SK-N-SH (cell line): ENCODE measurements at regions not wholly inside any gene's neighbourhood (a gene's known extent, or its start where the extent isn't known, plus 50 kb on each side); places are given as distances from the start of the nearest gene placed in this dataset.

ENCODE experiments used
- CTCF ChIA-PET: fragments of 300-600, 350-600 bp; formaldehyde crosslinking; extraction: SDS; loops from one replicate; lab custom pipeline; 2021; lab: Yijun Ruan, JAX
- POLR2A ChIA-PET: fragments of 350-600 bp; sonication (Branson Sonifier 250); formaldehyde crosslinking; extraction: SDS; loops from one replicate; lab custom pipeline; 2020; ENCODE audit warnings: antibody characterized with exemption, inconsistent platforms; lab: Yijun Ruan, JAX
- DNase-seq: peaks from one replicate; pipeline ENCODE4 v3.0.0; 2012
- H2AFZ ChIP-seq: fragments of 200-600 bp; sonication (generic); 2 replicates; pipeline ENCODE4 v1.8.1; 2016; ENCODE audit warnings: antibody characterized with exemption, mild to moderate bottlenecking, low read depth
- H3F3A ChIP-seq: fragments of 200-600 bp; sonication (generic); replicated peaks from 2 replicates; pipeline ENCODE3; 2016; ENCODE audit warnings: antibody characterized with exemption, mild to moderate bottlenecking; ENCODE audit not compliant: insufficient read depth
- H3K27ac ChIP-seq, 2 experiments: fragments of 200-500 bp in 1 of 2; fragments of 200-600 bp in 1 of 2; sonication (Bioruptor generic) in 1 of 2; sonication (generic), shearing (Covaris generic) in 1 of 2; 2 replicates each; pipeline versions ENCODE4 v1.5.1 to v1.6.1; 2014 to 2016; ENCODE audit warnings: low read depth in 2 of 2, inconsistent platforms in 1 of 2, low read length in 1 of 2, mild to moderate bottlenecking in 1 of 2, mixed read lengths in 1 of 2
- H3K27me3 ChIP-seq: fragments of 200-600 bp; sonication (generic), shearing (Covaris generic); 2 replicates; pipeline ENCODE4 v1.6.1; 2016; ENCODE audit warnings: mixed run types; ENCODE audit not compliant: insufficient read depth
- H3K36me3 ChIP-seq, 2 experiments: fragments of 200-500 bp in 1 of 2; fragments of 200-600 bp in 1 of 2; sonication (Bioruptor generic) in 1 of 2; sonication (generic) in 1 of 2; replicated peaks in 1 of 2; 2 replicates each; pipeline versions ENCODE3 to v1.5.1; 2014 to 2016; ENCODE audit warnings: low read length in 1 of 2, mild to moderate bottlenecking in 1 of 2; ENCODE audit not compliant: insufficient read depth in 2 of 2, control insufficient read depth in 1 of 2
- H3K4me1 ChIP-seq, 2 experiments: fragments of 200-500 bp in 1 of 2; fragments of 200-600 bp in 1 of 2; sonication (Bioruptor generic) in 1 of 2; sonication (generic), shearing (Covaris generic) in 1 of 2; 2 replicates each; pipeline versions ENCODE4 v1.5.1 to v1.6.1; 2014 to 2016; ENCODE audit warnings: low read depth in 1 of 2, low read length in 1 of 2, mixed run types in 1 of 2; ENCODE audit not compliant: insufficient read depth in 2 of 2, control insufficient read depth in 1 of 2
- H3K4me2 ChIP-seq: fragments of 200-600 bp; sonication (generic), shearing (Covaris generic); 2 replicates; pipeline ENCODE4 v1.6.1; 2017; ENCODE audit warnings: mixed run types
- H3K4me3 ChIP-seq, 2 experiments: fragments of 200-500 bp in 1 of 2; fragments of 200-600 bp in 1 of 2; sonication (Bioruptor generic) in 1 of 2; sonication (generic), shearing (Covaris generic) in 1 of 2; 2 replicates each; pipeline versions ENCODE4 v1.5.1 to v1.8.1; 2014 to 2016; ENCODE audit warnings: low read depth in 2 of 2, inconsistent platforms in 1 of 2, low read length in 1 of 2, mild to moderate bottlenecking in 1 of 2, mixed read lengths in 1 of 2, moderate library complexity in 1 of 2
- H3K79me2 ChIP-seq: fragments of 200-600 bp; sonication (generic); 2 replicates; pipeline ENCODE4 v1.8.1; 2017; ENCODE audit warnings: mild to moderate bottlenecking; ENCODE audit not compliant: insufficient read depth
- H3K9ac ChIP-seq: fragments of 200-600 bp; sonication (generic); 2 replicates; pipeline ENCODE4 v1.6.1; 2017; ENCODE audit warnings: mixed run types
- H3K9me2 ChIP-seq: fragments of 200-600 bp; sonication (generic); 2 replicates; pipeline ENCODE4 v1.6.1; 2017; ENCODE audit warnings: mixed run types
- H3K9me3 ChIP-seq: fragments of 200-600 bp; sonication (generic); 2 replicates; pipeline ENCODE4 v1.6.1; 2017; ENCODE audit warnings: mixed run types, mild to moderate bottlenecking, moderate library complexity
- H4K20me1 ChIP-seq: fragments of 200-600 bp; sonication (generic); 2 replicates; pipeline ENCODE4 v1.6.1; 2017; ENCODE audit warnings: mild to moderate bottlenecking, mixed run types; ENCODE audit not compliant: insufficient read depth
- GABPA ChIP-seq: IDR thresholded peaks from 2 replicates; pipeline ENCODE4 v1.4.0; 2012; ENCODE audit warnings: low read depth, mild to moderate bottlenecking
- RAD21 ChIP-seq: IDR thresholded peaks from 2 replicates; pipeline ENCODE4 v1.6.1; 2012; ENCODE audit warnings: mild to moderate bottlenecking, low read length
- SIN3A ChIP-seq: IDR thresholded peaks from 2 replicates; pipeline ENCODE4 v1.6.1; 2012; ENCODE audit warnings: low read depth, mild to moderate bottlenecking, low read length, moderate library complexity, borderline replicate concordance
- TAF1 ChIP-seq: IDR thresholded peaks from 2 replicates; pipeline ENCODE4 v1.6.1; 2012; ENCODE audit warnings: low read depth, mild to moderate bottlenecking, low read length, moderate library complexity, borderline replicate concordance
- WGBS: methylation state at CpG from one replicate; pipeline ENCODE4 v1.1.6; 2017; ENCODE audit warnings: low lambda C conversion rate; 5-methylcytosine and 5-hydroxymethylcytosine counted together
- TF ChIP-seq, protein P1 (sequence below): IDR thresholded peaks from 2 replicates; pipeline ENCODE4; 2012
- TF ChIP-seq, protein P2 (sequence below): fragments of 150-350 bp; IDR thresholded peaks from 2 replicates; pipeline ENCODE4 v1.6.1; 2016; ENCODE audit warnings: mild to moderate bottlenecking, low read depth, low read length
- TF ChIP-seq, protein P3 (sequence below): fragments of 200-600 bp; sonication (generic); IDR thresholded peaks from 2 replicates; pipeline ENCODE4 v1.6.1; 2017; ENCODE audit warnings: antibody characterized with exemption, mild to moderate bottlenecking, moderate library complexity
- TF ChIP-seq, protein P4 (sequence below): IDR thresholded peaks from 2 replicates; pipeline ENCODE4 v1.6.1; 2012; ENCODE audit warnings: mild to moderate bottlenecking, low read depth, low read length, moderate library complexity

DNA sequence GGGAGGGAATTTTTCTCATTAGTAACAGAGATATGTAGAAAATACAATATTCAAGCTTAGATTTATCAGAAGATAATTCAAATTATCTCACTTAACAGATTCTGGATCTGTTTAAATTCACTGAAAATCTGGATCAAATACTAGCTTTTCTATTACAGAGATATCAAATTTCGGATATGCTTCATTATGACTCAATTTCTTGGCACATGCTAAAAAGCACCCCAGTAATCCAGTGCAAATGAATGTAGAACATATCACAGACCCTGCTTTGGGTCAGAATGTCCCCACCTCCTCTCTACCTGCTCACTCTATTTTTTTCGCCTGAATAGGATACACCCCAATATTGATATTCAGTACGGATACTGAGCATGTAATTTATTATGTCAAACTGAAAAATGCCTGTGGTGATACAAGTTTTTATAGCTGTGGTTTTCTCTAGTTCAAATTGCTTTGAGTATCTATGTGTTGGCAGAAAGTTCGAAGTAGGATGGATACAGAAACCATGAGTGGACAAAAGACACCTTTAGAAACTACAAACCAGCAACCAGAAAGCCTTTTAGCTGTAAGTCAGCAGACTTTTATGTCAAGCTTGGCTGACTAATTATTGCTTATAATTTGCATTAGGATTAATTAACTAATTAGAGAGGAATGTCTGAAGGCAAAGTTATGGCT, 290.0 kb downstream of the TFAP2B start:
- CTCF ChIA-PET, result no interaction called here
- DNase-seq, result no peak
- Histone ChIP-seq H3K27me3 (no peaks in the 10 kb centered on the region), H3K4me2 (no peak overlapping the region), H3K4me1 (no peaks in the 10 kb centered on the region), H3K79me2 (no peaks in the 10 kb centered on the region), H3F3A (no peaks in the 10 kb centered on the region), H3K9me3 (no peaks in the 10 kb centered on the region), H4K20me1 (no peaks in the 10 kb centered on the region), H3K36me3 (no peaks in the 10 kb centered on the region), H3K9ac (no peak overlapping the region), H3K4me3 (no peak overlapping the region), H3K9me2 (no peaks in the 10 kb centered on the region), H2AFZ (no peak overlapping the region), H3K27ac (no peak overlapping the region)
- TF ChIP-seq, protein P1, sequence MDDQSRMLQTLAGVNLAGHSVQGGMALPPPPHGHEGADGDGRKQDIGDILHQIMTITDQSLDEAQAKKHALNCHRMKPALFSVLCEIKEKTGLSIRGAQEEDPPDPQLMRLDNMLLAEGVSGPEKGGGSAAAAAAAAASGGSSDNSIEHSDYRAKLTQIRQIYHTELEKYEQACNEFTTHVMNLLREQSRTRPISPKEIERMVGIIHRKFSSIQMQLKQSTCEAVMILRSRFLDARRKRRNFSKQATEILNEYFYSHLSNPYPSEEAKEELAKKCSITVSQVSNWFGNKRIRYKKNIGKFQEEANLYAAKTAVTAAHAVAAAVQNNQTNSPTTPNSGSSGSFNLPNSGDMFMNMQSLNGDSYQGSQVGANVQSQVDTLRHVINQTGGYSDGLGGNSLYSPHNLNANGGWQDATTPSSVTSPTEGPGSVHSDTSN, result no peak
- no peak for TF ChIP-seq TAF1
- no peak for TF ChIP-seq RAD21
- no peak for TF ChIP-seq SIN3A
- 37% methylated on average over 4 of the region's 4 CpGs for WGBS
- POLR2A ChIA-PET, result no interaction called here

DNA sequence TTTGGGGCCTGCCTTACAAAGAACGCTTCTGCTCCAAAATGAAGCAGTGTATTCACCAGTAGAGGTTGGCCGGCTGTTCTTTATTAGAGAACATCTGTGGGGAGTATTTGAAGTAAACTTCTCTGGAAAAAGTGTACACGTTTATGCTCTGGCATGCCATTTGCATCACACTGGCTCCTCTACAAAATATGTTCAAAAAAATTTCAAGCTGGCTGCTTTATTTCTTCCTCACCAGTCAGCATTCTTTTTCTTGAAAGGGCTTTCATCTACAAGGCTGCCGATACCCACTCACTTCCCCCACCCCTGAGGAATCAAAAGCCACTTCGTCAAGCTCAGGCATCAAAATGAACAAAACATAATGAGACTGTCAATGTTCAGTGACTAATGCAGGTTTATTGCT, 294.1 kb downstream of the TFAP2B start:
- DNase-seq, result no peak
- WGBS, result 38% methylated on average over 5 of the region's 5 CpGs
- ChIA-PET CTCF (no interaction called here), POLR2A (no interaction called here)
- no peak overlapping the region for H3K27ac ChIP-seq
- H3K9me3 ChIP-seq, result no peaks in the 10 kb centered on the region
- H3F3A ChIP-seq, result no peaks in the 10 kb centered on the region
- H3K4me3 ChIP-seq, result no peak overlapping the region
- TF ChIP-seq GABPA (no peak), SIN3A (no peak)
- TF ChIP-seq, protein P2, sequence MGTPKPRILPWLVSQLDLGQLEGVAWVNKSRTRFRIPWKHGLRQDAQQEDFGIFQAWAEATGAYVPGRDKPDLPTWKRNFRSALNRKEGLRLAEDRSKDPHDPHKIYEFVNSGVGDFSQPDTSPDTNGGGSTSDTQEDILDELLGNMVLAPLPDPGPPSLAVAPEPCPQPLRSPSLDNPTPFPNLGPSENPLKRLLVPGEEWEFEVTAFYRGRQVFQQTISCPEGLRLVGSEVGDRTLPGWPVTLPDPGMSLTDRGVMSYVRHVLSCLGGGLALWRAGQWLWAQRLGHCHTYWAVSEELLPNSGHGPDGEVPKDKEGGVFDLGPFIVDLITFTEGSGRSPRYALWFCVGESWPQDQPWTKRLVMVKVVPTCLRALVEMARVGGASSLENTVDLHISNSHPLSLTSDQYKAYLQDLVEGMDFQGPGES, result no peak
- TF ChIP-seq, protein P3, sequence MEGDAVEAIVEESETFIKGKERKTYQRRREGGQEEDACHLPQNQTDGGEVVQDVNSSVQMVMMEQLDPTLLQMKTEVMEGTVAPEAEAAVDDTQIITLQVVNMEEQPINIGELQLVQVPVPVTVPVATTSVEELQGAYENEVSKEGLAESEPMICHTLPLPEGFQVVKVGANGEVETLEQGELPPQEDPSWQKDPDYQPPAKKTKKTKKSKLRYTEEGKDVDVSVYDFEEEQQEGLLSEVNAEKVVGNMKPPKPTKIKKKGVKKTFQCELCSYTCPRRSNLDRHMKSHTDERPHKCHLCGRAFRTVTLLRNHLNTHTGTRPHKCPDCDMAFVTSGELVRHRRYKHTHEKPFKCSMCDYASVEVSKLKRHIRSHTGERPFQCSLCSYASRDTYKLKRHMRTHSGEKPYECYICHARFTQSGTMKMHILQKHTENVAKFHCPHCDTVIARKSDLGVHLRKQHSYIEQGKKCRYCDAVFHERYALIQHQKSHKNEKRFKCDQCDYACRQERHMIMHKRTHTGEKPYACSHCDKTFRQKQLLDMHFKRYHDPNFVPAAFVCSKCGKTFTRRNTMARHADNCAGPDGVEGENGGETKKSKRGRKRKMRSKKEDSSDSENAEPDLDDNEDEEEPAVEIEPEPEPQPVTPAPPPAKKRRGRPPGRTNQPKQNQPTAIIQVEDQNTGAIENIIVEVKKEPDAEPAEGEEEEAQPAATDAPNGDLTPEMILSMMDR, result no peak
- TF ChIP-seq, protein P4, sequence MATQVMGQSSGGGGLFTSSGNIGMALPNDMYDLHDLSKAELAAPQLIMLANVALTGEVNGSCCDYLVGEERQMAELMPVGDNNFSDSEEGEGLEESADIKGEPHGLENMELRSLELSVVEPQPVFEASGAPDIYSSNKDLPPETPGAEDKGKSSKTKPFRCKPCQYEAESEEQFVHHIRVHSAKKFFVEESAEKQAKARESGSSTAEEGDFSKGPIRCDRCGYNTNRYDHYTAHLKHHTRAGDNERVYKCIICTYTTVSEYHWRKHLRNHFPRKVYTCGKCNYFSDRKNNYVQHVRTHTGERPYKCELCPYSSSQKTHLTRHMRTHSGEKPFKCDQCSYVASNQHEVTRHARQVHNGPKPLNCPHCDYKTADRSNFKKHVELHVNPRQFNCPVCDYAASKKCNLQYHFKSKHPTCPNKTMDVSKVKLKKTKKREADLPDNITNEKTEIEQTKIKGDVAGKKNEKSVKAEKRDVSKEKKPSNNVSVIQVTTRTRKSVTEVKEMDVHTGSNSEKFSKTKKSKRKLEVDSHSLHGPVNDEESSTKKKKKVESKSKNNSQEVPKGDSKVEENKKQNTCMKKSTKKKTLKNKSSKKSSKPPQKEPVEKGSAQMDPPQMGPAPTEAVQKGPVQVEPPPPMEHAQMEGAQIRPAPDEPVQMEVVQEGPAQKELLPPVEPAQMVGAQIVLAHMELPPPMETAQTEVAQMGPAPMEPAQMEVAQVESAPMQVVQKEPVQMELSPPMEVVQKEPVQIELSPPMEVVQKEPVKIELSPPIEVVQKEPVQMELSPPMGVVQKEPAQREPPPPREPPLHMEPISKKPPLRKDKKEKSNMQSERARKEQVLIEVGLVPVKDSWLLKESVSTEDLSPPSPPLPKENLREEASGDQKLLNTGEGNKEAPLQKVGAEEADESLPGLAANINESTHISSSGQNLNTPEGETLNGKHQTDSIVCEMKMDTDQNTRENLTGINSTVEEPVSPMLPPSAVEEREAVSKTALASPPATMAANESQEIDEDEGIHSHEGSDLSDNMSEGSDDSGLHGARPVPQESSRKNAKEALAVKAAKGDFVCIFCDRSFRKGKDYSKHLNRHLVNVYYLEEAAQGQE, result no peak
- no peaks in the 10 kb centered on the region for H3K79me2 ChIP-seq
- H3K9ac ChIP-seq, result no peak overlapping the region
- no peak overlapping the region for H2AFZ ChIP-seq
- H3K9me2 ChIP-seq, result no peaks in the 10 kb centered on the region
- H4K20me1 ChIP-seq, result no peaks in the 10 kb centered on the region
- H3K4me1 ChIP-seq, result peaks cover 0 to 6% of the 10 kb centered on the region in 2 experiments; a peak in 1 of 4 replicates
- H3K36me3 ChIP-seq, result no peaks in the 10 kb centered on the region
- no peaks in the 10 kb centered on the region for H3K27me3 ChIP-seq
- H3K4me2 ChIP-seq, result no peak overlapping the region
